ENCODE measurements at regions not wholly inside any gene's neighbourhood (a gene's known extent, or its start where the extent isn't known, plus 50 kb on each side); places are given as distances from the start of the nearest gene placed in this dataset.
"Not testable (repeated sequence)": the region's sequence is repeated elsewhere in the genome, so short reads cannot be mapped to it uniquely, and the experiment has no call there.

- no peak for ATAC-seq
- intact Hi-C loops (cut with DNase I): no loop called here
Observed at GRCh38 chr1:172932981-172933380, 117.8 kb downstream of the TNFSF18 start.

GRCh38 chr1:172934417-172934762 lies 116.4 kb downstream of the TNFSF18 start:
- intact Hi-C loops (cut with DNase I): no loop called here
- ATAC-seq: no peak
- no peak for DNase-seq (ENCODE audit: low spot score)

More at GRCh38 chr1:172932981-172933380, 117.8 kb downstream of the TNFSF18 start:
- no peak for DNase-seq (ENCODE audit: low spot score)

- DNase-seq (ENCODE audit: low spot score): no peak
- no peak for ATAC-seq
- intact Hi-C loops (cut with DNase I): no loop called here
Observed at GRCh38 chr1:172935062-172935592, 115.6 kb downstream of the TNFSF18 start.

DNA sequence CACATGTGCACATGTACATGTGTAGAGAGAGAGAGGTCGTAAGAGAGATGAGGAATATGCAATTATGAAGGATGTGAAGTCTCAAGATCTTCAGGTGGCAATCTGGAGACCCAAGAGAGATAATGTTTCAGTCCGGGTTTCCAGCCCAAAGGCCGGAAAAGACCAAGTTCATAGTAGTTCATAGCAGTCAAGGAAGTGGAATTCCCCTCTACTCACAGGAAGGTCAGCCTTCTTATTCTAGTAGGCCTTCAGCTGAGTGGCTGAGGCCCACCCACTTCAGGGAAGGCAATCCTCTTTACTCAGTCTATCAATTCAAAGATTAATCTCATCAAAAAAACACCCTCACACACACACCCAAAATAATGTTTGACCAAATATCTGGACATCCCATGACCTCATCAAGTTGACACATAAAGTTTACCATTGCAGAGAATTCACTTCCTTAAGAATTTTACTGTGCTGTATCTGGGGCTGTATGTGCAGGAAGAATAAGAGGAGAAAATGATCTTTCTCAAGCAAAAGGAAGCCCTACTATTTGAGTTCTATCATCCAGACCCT lies 114.6 kb downstream of the TNFSF18 start:
- DNase-seq (ENCODE audit: low spot score) (no peak), ATAC-seq (no peak)
- intact Hi-C loops (cut with DNase I): no loop called here

GRCh38 chr1:172938681-172939080 lies 112.1 kb downstream of the TNFSF18 start:
- ATAC-seq (no peak), DNase-seq (ENCODE audit: low spot score) (no peak)
- intact Hi-C loops (cut with DNase I): no loop called here

DNA sequence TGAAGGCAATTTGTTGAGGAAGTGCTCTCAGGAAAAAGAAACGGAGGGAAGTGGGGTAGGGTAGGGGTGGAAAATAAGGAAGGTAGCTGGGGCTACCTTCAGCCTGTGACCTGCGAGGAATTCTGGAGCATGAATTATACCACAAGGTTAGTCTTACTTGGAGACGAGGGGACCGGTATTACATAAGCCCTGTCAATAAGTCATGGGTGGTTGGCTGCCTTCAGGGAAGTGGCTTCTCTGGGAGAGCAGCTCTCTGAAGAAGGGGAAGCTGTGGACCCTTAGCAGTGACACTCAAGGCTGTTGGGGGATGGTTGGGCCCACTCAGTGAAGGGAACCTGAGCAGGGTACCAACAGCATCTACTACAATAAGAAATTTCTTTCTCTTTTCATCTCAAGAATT lies 111.3 kb downstream of the TNFSF18 start:
- no peak for DNase-seq (ENCODE audit: low spot score)
- intact Hi-C loops (cut with DNase I): no loop called here
- ATAC-seq: no peak

- intact Hi-C loops (cut with DNase I): no loop called here
- DNase-seq (ENCODE audit: low spot score) (no peak), ATAC-seq (no peak)
Observed at GRCh38 chr1:172940174-172940855, 110.4 kb downstream of the TNFSF18 start.

DNA sequence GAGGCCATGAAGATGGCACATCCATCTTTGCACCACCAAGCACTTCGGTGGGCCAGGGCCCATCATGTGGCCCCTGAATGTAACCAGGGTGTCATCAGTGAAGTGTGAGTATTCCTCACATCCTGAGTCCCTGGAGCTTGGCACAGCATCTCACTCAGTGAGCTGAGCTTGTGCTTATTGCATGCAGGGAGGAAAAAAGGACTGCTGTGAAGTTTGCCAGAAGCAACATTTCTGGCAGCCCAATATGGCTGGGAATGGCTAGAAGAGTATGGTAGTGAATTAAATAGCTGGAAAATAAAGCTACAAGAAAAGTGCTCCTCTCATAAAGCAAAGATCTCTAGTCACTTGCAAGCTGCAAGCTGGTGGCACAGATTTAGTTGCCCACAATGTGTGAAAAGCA lies 109.3 kb downstream of the TNFSF18 start:
- intact Hi-C loops (cut with DNase I): no loop called here
- no peak for DNase-seq (ENCODE audit: low spot score)
- no peak for ATAC-seq

DNA sequence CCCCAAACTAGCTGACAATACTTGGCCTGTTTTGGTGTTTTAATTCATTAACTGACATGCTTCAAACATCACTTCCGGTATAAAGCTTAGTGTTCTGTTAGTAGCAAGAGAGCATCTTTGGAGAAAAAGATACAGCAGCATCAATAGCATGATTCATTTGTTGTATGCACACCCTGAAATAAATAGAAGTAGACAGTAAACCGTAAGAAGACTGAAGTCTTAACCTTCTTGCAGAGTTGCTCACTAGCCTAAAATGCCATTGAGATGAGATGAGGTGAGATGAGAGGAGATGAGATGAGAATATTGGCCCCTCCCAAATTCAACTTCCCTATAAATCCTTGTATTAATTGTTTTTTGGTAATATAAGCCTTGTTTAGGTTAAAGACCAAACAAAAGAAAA lies 108.8 kb downstream of the TNFSF18 start:
- no peak for ATAC-seq

GRCh38 chr1:172943138-172943537 lies 107.6 kb downstream of the TNFSF18 start:
- ATAC-seq; DNase-seq (ENCODE audit: low spot score); intact Hi-C loops (cut with DNase I): not testable (repeated sequence)

More for the DNA sequence above, 108.8 kb downstream of the TNFSF18 start:
- DNase-seq (ENCODE audit: low spot score): no peak
- intact Hi-C loops (cut with DNase I): no loop called here

DNA sequence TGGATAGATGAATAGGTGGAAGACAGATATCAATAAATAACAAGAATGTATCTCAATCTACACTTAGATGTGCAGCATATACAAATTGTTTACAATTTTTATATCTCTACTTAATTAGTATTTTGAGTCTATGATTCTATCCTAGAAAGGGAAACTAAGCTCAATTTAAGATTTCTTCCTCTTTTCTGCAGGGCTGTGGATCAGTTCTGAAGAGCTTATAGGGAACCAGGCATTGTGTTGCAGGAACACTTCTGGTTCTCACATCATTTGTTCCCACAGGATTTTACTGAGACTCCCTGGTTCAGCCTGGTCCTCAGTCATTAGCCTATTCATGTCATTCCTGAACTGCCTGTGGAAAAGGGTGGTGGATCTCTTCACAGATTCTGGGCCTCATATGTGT lies 105.8 kb downstream of the TNFSF18 start:
- intact Hi-C loops (cut with DNase I): no loop called here
- ATAC-seq (no peak), DNase-seq (ENCODE audit: low spot score) (no peak)

- intact Hi-C loops (cut with DNase I): no loop called here
- ATAC-seq: no peak
- no peak for DNase-seq (ENCODE audit: low spot score)
Observed at GRCh38 chr1:172946814-172947507, 103.8 kb downstream of the TNFSF18 start.

DNA sequence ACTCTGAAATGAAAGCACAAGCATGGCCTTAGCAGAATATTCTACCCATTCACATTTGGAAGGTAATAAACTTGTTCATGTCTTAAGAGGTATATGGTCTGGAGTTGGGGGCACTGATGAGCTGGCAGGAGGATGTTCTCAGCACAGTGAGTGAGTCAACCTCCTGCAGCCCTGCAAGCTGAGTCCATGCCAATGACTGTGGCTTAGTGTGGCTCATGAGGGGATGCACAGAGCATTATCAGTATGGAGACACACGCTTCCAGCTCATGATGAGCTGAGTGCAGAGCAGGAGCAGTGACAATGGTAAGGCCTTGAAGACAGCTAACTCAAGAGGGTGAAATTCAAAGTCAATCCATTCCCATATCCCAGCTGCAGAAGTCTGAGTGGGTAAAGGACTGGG lies 102.3 kb downstream of the TNFSF18 start:
- intact Hi-C loops (cut with DNase I): no loop called here
- DNase-seq (ENCODE audit: low spot score): no peak
- no peak for ATAC-seq

DNA sequence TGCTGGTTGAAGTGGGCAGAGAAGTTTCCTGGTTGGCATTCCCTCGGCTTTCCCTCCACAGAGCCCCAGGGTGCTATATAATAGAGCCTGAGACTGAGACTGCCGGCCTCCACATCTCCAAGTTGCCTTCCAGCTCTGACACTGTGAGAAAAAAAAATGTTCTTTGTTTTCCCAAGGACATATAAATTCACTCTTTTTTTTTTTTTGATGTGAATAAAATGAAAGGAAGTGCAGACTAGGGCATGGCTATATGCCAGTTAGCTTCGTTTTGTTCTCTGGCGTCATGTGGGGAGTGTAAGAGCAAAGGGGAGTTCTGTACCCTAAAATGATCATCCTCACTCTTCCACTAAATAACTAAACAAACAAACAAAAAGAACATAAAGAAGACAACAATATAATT lies 101.6 kb downstream of the TNFSF18 start:
- no peak for ATAC-seq
- intact Hi-C loops (cut with DNase I): no loop called here
- DNase-seq (ENCODE audit: low spot score): no peak

DNA sequence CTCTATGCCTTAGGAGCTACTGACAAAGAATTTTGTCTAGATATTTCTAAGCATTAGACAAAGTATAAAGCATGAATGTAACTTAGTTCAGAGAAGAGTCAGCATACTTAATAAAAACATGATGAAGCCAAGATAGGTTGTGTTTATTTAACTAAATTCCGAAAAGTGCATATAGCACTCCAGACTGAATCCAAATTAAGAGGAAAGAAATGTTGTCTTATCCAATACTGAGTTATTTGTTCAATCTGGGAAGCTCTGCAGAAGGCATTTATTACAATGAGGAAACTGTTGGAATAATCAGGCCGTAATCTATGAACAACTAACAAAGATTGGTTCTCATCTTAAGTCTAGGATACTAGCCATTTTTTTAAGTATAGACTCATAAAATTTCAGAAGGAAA lies 100.2 kb downstream of the TNFSF18 start:
- intact Hi-C loops (cut with DNase I): no loop called here
- ATAC-seq: no peak
- no peak for DNase-seq (ENCODE audit: low spot score)

DNA sequence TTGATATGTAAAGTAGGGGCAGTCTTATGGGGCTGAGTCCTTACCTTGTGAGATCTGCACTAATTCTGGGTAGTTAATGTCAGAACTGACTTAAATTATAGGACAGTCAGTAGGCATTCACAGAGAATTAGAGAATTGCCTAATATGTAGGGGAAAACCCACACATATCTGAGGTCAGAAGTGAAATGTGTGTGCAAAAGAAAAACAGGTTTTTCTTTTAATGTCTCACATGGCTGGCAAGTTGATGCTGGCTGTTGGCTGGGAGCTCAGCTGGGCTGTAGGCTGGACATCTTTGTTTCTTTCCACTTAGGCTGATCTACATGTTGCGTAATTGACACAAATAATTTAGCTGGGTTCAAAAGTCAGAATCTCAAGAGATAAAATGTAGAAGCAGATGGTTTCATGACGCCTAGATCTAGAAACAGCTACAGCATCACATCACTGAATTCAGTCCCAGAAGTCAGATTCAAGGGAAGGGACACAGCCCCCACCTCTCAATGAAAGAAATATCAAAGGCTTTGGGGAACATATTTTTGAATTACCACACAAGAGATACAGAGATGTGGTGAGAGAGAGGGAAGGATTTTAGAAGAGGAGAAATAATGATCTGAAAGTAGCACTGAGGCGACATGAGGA lies 98.9 kb downstream of the TNFSF18 start:
- ATAC-seq: no peak
- DNase-seq (ENCODE audit: low spot score): no peak
- intact Hi-C loops (cut with DNase I): no loop called here

DNA sequence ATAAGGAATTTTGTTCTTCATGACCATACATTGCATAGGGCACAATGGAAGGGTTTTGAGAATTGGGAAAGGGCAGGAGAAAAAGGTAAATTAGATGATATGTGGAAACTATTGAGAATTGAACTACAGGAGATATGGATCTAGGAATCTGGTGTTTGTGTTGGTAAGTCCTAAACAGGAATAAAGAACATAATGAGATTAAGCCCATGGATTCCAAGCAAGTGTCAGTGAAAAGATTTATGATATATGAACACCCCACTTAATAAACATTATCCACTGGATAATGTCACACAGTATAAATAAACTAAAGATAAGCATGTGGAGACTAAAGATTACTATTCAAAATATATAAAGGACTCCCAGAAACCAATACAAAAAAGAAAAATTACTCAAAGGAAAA lies 98.2 kb downstream of the TNFSF18 start:
- intact Hi-C loops (cut with DNase I): no loop called here
- no peak for DNase-seq (ENCODE audit: low spot score)
- no peak for ATAC-seq

- no peak for ATAC-seq
- intact Hi-C loops (cut with DNase I): no loop called here
- no peak for DNase-seq (ENCODE audit: low spot score)
Observed at GRCh38 chr1:172954476-172955150, 96.1 kb downstream of the TNFSF18 start.

DNA sequence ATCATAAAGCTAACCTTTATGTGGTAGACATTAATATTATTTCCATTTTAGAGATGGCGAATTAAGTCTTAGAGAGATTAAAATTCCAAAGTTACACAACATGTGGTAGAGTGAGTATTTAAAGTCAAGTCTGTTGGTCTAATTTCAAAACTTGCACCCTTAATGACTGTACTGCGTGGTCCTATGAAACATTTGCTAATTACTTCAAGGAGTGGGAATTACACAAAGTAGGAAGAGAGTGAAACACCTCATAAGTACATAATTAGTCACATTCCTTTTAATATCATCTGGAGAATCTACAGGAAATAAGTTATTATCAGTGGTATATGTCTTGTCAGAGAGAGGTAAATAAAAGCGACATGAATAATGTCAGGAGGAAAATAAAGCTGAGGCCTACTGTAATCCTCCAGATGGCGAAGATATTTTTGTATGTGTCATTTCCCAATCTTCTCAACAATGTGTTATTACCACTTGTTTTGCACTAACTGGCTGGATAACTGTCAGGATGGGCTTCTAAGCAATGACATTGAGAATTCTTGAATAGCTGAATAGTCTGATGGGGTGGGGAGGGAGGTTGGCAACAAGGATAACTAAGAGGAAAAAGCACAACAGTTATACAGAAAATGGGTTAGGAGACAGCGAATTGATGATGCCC lies 95.5 kb downstream of the TNFSF18 start:
- ATAC-seq (no peak), DNase-seq (ENCODE audit: low spot score) (no peak)
- intact Hi-C loops (cut with DNase I): no loop called here
